AML-193 (cell line): ENCODE measurements at regions not wholly inside any gene's neighbourhood (a gene's known extent, or its start where the extent isn't known, plus 50 kb on each side); places are given as distances from the start of the nearest gene placed in this dataset.
"Not testable (repeated sequence)": the region's sequence is repeated elsewhere in the genome, so short reads cannot be mapped to it uniquely, and the experiment has no call there.

ENCODE experiments used
- DNase-seq, 2 experiments: peaks; one replicate each; lab custom pipeline; 2025; lab: John Stamatoyannopoulos, UW

GRCh38 chr7:41428381-41428780 is 274.5 kb downstream of the INHBA start:
- no peak for DNase-seq

- DNase-seq: no peak
These were observed 277.0 kb downstream of the INHBA start for GRCh38 chr7:41425926-41426325.

DNA sequence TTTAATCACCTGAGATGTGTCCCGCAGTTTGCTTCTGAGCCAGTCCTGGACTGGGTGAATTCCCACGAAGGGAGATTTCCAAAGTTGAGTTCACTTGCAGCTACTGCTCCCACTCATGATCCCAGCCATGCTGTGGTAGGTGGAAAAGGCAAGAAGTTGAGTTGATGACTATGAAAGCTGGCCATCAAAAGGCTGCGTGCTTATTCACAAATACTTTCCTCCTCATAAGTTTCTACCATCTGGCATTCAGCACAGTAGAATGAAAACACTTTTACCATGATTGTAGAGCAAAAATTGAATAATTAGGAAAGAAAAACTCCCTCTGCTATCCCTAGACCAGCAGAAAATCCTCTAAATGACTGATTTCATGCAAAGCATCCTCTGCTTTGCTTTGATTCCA is 281.8 kb downstream of the INHBA start:
- DNase-seq: no peak

- DNase-seq: no peak
These were observed 282.5 kb downstream of the INHBA start for GRCh38 chr7:41420421-41420820.

DNA sequence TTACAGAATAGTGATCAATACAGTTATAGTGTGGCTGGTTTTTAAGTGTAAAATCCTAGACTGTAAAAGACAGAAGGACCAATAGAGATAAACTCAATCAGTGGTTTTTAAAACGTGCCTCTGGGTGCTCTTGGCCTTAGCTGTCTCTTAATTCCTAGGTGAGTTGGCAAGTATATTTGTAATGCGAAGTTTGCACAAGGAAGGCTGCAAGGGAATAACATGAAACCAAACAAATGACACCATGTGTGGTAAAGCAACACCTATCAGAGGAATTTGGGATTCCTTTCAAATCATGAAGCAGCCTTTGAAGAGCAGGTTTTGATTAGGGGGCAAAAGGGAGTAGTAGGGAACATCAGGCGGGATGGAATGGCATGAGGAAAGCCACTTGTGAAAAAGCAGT is 284.6 kb downstream of the INHBA start:
- DNase-seq: no peak

- no peak for DNase-seq
These were observed 286.7 kb downstream of the INHBA start for GRCh38 chr7:41416208-41416595.

- DNase-seq: no peak
These were observed 287.3 kb downstream of the INHBA start for GRCh38 chr7:41415471-41416207.

DNA sequence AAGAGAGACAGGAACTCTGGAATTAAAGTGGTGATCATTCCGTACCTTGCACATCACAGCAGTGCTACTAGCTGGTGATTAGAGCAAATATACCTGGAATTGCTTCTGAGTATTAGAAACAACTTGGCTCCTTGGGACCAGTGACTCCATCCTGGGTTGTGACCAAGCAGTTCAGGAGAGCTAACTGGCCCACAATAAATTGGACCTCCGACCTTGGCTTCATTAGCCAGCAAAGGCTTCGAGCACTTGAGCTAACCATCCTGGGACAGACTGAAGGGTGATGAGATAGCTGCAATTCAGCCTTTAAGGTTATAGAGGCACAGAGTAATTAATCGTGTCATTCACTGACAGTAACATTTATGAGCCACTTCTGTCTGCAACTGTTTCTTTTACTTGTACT is 287.8 kb downstream of the INHBA start:
- DNase-seq: no peak

DNA sequence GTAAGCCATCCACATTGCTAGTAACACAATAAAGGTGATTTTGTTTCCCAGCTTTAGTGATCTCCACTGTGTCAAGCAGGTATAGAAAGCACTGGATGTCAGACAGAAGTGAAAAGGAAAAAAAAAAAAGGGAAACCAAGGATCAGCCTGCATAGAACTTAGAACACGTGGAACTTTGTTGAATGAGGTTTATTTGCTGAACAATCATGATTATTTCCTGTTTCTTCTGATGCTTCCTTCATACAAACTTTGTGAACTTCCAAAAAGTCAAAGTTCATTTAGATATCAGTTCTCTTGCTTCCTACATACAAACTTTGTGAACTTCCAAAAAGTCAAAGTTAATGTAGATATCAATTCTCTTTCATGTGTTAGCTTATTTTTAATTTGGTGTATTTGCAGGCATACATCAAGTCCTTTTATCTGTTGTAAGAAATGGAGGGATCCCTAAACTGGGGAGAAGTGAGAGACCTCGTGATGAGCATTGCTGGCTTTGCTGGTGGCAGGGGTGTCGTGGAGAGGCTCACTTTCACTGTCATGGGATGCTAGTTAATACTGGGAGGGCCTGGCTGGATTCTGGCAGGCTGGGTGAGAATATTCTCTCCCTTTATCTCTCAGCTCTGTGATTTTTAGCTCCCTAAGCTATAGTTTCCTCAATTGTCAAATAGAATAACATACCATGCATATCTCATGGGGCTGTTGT is 298.4 kb downstream of the INHBA start:
- no peak for DNase-seq

GRCh38 chr7:41403291-41403690 is 299.6 kb downstream of the INHBA start:
- DNase-seq: no peak

DNA sequence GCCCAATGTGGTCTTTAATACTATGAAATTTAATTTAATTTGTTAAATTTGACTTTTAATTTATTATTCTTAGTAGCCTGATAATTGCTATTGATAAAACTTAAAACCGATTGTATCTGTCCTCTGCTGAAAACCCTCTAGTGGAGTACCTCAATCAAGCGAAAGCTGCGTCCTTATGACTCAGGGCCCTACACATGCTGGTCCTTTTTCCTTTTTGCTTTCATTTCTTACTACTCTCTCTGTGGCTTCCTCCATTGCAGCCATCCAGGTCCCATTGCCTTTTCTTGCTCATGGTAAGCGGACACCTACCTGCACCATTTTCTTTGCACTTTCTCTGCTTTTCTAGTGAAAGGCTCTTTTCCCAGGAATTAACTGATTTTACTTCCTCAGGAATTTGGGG is 301.1 kb downstream of the INHBA start:
- DNase-seq: no peak

- no peak for DNase-seq
These were observed 303.7 kb downstream of the INHBA start for GRCh38 chr7:41399171-41399570.

DNA sequence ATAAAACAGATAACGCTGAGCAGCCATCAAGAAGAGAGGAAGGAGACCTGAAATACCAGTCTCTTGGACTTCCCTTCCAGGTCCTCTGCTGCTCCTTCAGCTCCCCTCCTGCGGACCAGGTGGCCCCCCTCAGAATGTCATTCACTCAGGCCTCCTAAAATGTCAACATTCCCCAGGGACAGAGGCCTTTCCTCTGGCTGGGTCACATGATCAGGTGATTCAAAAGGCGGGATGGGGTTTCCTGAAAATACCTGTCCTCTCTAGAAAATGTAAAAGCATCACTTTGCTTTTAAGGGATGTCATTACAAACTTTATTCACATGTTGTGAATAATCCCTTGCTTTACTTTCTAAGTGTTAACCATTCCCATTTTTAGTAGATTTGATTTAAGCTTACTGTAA is 311.1 kb downstream of the INHBA start:
- DNase-seq: no peak

DNA sequence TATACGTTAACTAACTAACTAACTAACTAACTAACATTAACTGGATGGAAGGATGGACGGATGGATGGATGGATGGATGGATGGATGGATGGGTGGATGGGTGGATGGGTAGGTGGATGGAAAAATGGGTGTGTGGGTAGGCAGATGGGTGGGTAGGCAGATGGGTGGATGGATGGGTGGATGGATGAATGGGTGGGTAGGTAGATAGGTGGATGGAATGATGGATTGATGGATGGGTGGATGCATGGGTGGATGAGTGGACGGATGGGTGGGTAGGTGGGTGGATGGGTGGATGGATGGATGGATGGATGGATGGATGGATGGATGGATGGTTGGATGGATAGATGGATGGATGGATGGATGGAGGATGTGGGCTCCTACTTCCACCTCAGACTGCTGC is 314.0 kb downstream of the INHBA start:
- DNase-seq: not testable (repeated sequence)

DNA sequence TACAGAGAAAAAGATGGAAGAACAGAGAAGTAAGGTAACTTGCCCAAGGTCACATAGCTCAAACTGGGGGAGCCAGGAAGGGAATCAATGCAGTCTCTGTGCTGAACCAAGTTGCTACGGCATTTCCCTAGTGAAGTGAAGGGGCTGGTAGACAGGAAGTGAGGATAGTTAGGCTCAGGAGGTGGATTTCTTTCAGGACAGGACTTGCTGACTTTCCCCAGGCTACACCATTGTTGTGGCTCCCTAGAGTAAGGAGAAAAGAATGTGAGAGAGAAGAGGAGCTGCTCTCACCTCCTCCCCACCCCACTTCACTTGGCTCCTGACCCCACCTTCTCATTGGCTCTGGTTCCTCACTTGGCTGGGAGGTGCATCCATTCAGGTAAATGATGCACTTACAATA is 316.9 kb downstream of the INHBA start:
- no peak for DNase-seq

- DNase-seq: no peak
These were observed 318.5 kb downstream of the INHBA start for GRCh38 chr7:41384418-41384817.

DNA sequence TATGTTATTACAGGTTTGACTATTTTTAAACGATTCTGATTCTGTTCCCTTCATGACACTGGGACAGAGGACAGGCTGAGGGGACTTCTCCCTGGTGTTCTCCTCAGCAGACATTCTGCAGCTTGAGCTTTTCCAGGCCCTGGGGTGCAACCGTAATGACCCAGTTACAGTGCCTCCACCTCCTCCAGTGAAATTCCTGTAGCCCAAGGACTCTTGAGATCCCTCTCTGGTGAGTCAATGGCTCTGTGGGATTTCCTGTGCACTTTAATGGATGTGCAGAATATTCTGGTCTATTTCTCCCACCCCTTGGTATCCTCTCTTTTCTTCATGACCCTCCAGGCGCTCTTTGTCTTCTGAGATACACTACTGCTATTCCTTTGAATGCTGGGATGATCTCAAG is 319.3 kb downstream of the INHBA start:
- DNase-seq: no peak

GRCh38 chr7:41378156-41378555 is 324.7 kb downstream of the INHBA start:
- DNase-seq: no peak

- DNase-seq: no peak
These were observed 327.3 kb downstream of the INHBA start for GRCh38 chr7:41375582-41375981.

DNA sequence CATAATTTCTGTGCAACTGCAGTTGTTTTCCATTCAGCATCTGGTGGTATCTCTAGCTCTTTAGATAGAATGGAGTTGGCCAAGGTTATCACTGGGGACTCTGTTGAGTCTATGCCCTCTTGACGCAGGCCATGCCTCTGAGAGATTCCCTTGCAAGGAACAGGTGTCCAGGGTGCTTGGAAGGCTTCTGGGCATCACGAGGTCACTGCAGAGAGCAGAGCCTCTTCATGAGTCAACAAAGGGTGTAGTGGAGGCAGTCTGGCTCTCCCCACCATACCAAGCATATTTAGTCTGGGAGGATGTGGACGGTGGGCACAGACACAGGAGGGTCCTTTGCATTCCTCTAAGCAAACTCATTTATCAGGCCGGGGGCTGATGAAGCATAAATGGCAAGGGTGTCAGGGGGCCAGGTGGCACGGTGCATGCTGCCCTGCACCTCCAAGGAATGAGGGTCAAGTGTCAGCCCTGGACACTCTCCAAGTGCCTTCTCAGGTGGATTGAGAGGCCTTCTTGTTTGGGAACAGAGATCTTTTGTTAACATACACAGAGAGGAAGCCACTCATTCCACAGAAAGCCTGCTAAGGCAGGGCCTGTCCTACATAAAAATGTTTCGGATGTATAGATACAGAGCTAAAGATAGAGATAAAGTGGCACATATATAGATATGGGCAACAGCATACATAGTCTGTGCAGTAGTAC is 328.6 kb downstream of the INHBA start:
- DNase-seq: no peak

DNA sequence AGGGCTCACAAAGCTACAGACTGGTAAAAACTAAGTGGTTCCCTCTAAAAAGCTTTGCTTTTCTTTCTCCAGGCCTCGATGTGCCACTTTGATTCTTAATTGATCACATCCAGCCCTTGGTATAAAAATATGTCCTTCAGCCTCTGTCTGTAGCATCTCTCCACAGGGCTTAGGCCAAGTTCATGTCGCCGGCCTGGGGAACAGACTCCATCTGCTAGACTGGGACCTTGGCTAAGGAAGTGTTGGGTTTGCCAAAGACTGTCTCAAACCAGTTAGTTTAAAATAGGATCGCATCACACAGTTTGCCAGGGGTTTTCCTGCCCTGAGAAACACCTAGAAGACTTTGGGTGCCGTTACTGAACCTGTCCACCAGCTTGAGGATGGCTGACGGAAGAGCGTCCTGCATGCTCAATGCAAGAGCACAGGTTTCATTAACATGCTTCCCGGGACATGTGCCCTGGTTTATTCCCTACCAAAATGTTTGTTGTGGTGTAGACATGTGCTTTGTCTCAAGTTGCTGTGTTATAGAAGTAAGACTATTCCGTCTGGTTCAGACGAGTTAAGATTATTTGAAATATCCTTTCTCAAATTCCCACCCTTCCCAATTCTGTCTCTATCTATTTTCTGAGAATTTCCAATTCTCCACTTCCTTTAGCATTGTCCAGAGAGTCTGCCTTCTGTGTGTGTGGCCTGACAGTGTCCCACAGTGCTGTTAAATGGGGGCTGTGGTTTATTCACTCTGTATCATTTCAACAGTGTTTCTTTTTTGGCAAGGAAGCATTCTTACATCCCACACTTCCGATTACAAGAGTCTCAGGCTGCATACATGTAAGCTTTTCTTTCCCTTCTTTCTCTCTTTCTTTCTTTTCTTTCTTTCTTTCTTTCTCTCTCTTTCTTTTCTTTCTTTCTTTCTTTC is 334.7 kb downstream of the INHBA start:
- DNase-seq: no peak

DNA sequence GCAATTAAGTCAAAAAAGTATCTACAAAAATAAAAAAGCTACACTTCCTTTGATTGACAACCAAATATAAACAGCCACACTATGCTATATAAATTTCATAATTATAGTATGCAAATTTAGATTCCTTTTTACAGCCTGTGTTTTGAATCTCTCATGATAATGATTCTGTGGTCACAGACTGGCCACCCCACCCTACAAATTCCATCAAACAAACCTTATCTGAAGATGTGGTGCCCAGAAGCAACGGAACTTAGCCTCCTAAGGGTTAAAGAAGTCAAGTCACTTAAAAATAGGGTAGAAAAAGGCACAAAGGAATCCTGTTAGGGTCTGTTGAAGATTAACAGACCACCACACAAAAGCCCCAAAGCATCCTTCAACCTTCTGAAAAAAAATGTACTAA is 351.8 kb downstream of the INHBA start:
- DNase-seq: no peak
